Endothelial cell of umbilical vein (primary cell): ENCODE measurements at regions not wholly inside any gene's neighbourhood (a gene's known extent, or its start where the extent isn't known, plus 50 kb on each side); places are given as distances from the start of the nearest gene placed in this dataset.

Experiments
- BruUV-seq: library from RNA; stranded (reverse); fragments of 400-500 nt; replicated peaks from 2 replicates; lab custom pipeline; 2021; lab: Mats Ljungman, UMichigan
- CTCF ChIA-PET: fragments of 300-600, 350-600 bp; sonication (Branson Sonifier 250); formaldehyde crosslinking; loops from one replicate; lab custom pipeline; 2021; ENCODE audit warnings: antibody characterized with exemption, inconsistent platforms; lab: Charles Lee
- POLR2A ChIA-PET: fragments of 300-600, 350-600 bp; sonication (Branson Sonifier 250); formaldehyde crosslinking; loops from one replicate; lab custom pipeline; 2021; ENCODE audit warnings: antibody characterized with exemption, inconsistent platforms; lab: Charles Lee
- DNase-seq: peaks from one replicate; pipeline ENCODE4 v3.0.0-alpha.2; 2011; ENCODE audit warnings: low read depth, low spot score
- FAIRE-seq: peaks from 2 replicates; lab custom pipeline; 2011; peaks lifted over from hg19 to GRCh38; lab: Jason Lieb, UNC
- H2AFZ ChIP-seq: 2 replicates; pipeline ENCODE4 v1.6.0; 2012; ENCODE audit warnings: low read depth, low read length, control low read depth, inconsistent platforms
- H3K27ac ChIP-seq: 2 replicates; pipeline ENCODE4 v1.5.1; 2011; ENCODE audit warnings: low read depth, mild to moderate bottlenecking, control low read depth, low read length, moderate library complexity; ENCODE audit not compliant: insufficient read depth
- H3K27me3 ChIP-seq, 2 experiments: 2 replicates each; pipeline versions ENCODE4 v1.6.0 to v1.6.1; 2011; ENCODE audit warnings: low read length in 2 of 2, mixed read lengths in 1 of 2; ENCODE audit not compliant: control insufficient read depth in 2 of 2, insufficient read depth in 2 of 2
- H3K36me3 ChIP-seq, 2 experiments: 2 replicates in 1 of 2; 3 replicates in 1 of 2; pipeline ENCODE4 v1.5.1; 2011; ENCODE audit warnings: low read length in 2 of 2, mild to moderate bottlenecking in 1 of 2, moderate library complexity in 1 of 2; ENCODE audit not compliant: control insufficient read depth in 2 of 2, insufficient read depth in 2 of 2; ENCODE audit errors: extremely low read depth in 1 of 2
- H3K4me1 ChIP-seq: 3 replicates; pipeline ENCODE4 v1.5.1; 2011; ENCODE audit warnings: mild to moderate bottlenecking, low read length; ENCODE audit not compliant: control insufficient read depth, insufficient read depth; ENCODE audit errors: extremely low read depth
- H3K4me2 ChIP-seq: 2 replicates; pipeline ENCODE4 v1.6.1; 2011; ENCODE audit warnings: low read length, control low read depth, mixed read lengths; ENCODE audit not compliant: insufficient read depth
- H3K4me3 ChIP-seq, 3 experiments: fragments of 200-600 bp in 1 of 3; sonication (generic), shearing (Covaris generic) in 1 of 3; replicated peaks in 1 of 3; 2 replicates each; pipeline ENCODE4 v1.5.1; 2011 to 2016; ENCODE audit warnings: control low read depth in 3 of 3, low read length in 3 of 3, mild to moderate bottlenecking in 2 of 3, inconsistent platforms in 1 of 3, low read depth in 1 of 3, moderate library complexity in 1 of 3; ENCODE audit not compliant: insufficient read depth in 1 of 3
- H3K79me2 ChIP-seq: 2 replicates; pipeline ENCODE4 v1.6.0; 2012; ENCODE audit warnings: low read length, inconsistent platforms; ENCODE audit not compliant: control insufficient read depth, insufficient read depth
- H3K9ac ChIP-seq: replicated peaks from 2 replicates; pipeline ENCODE3; 2011; ENCODE audit warnings: low read length, control low read depth; ENCODE audit not compliant: insufficient read depth; ENCODE audit errors: extremely low read depth
- H3K9me1 ChIP-seq: replicated peaks from 3 replicates; pipeline ENCODE4 v1.6.0; 2011; ENCODE audit warnings: mild to moderate bottlenecking, low read length; ENCODE audit not compliant: control insufficient read depth, insufficient read depth; ENCODE audit errors: extremely low read depth
- H3K9me3 ChIP-seq: replicated peaks from 2 replicates; pipeline ENCODE4 v1.5.1; 2012; ENCODE audit warnings: low read length, inconsistent platforms; ENCODE audit not compliant: control insufficient read depth, insufficient read depth
- H4K20me1 ChIP-seq: replicated peaks from 2 replicates; pipeline ENCODE3; 2011; ENCODE audit warnings: mild to moderate bottlenecking, low read length; ENCODE audit not compliant: control insufficient read depth, insufficient read depth; ENCODE audit errors: extremely low read depth
- CTCF ChIP-seq, 2 donors: IDR thresholded peaks; 1 replicate in 1 of 2; 2 replicates in 1 of 2; pipeline ENCODE4 v1.5.1; 2011; ENCODE audit warnings: low read length in 2 of 2, mild to moderate bottlenecking in 2 of 2, moderate library complexity in 2 of 2, control low read depth in 1 of 2, inconsistent platforms in 1 of 2, low read depth in 1 of 2; ENCODE audit not compliant: insufficient read depth in 1 of 2; ENCODE audit errors: extremely low read depth in 1 of 2
- EZH2 ChIP-seq: IDR thresholded peaks from 2 replicates; pipeline ENCODE4 v1.6.1; 2012; ENCODE audit warnings: borderline replicate concordance, low read depth, mild to moderate bottlenecking, moderate library complexity, low read length, inconsistent platforms; ENCODE audit not compliant: severe bottlenecking
- FOS ChIP-seq: IDR thresholded peaks from 2 replicates; pipeline ENCODE4 v1.6.1; 2011; ENCODE audit warnings: mild to moderate bottlenecking, low read length, moderate library complexity, borderline replicate concordance; ENCODE audit not compliant: insufficient read depth
- GATA2 ChIP-seq: IDR thresholded peaks from 2 replicates; pipeline ENCODE4 v1.7.0; 2011; ENCODE audit warnings: low read depth, mild to moderate bottlenecking, moderate library complexity, mixed read lengths, low read length; ENCODE audit not compliant: insufficient read length, insufficient read depth
- JUN ChIP-seq: IDR thresholded peaks from 2 replicates; pipeline ENCODE4 v1.6.1; 2011; ENCODE audit warnings: borderline replicate concordance, low read depth; ENCODE audit not compliant: insufficient read length, insufficient read depth
- MYC ChIP-seq: IDR thresholded peaks from one replicate; pipeline ENCODE4 v1.6.1; 2011; ENCODE audit warnings: mild to moderate bottlenecking, low read depth, low read length
- POLR2A ChIP-seq: IDR thresholded peaks from 2 replicates; pipeline ENCODE4 v1.6.1; 2012; ENCODE audit warnings: low read depth, mild to moderate bottlenecking, control low read depth, low read length
- POLR2AphosphoS5 ChIP-seq: IDR thresholded peaks from 2 replicates; pipeline ENCODE4 v1.6.1; 2012; ENCODE audit warnings: low read depth, mild to moderate bottlenecking, control low read depth, low read length, moderate library complexity; ENCODE audit not compliant: insufficient read depth
- dilution Hi-C: fragments of 300-500 bp; cut with MboI; formaldehyde crosslinking; loops from one replicate; pipeline ENCODE4 v1.15.0; 2019; ENCODE audit warnings: low sequenced_read_pairs; ENCODE audit not compliant: extremely low pct_ligation_motif_present
- intact Hi-C: fragments of 100-400 bp; cut with micrococcal nuclease; formaldehyde crosslinking; loops from one replicate; pipeline ENCODE4 v1.10.0; 2022
- TF ChIP-seq, protein P1 (sequence below): IDR thresholded peaks from 2 replicates; pipeline ENCODE4 v1.6.1; 2011; ENCODE audit not compliant: insufficient read depth, insufficient read length

GRCh38 chr6:153210083-153210482 lies 79.0 kb upstream of the RGS17 start:
- Histone ChIP-seq H3K4me2 (no peak overlapping the region), H3K4me1 (peaks cover 4% of the 10 kb centered on the region), H3K27me3 (peaks cover 0 to 8% of the 10 kb centered on the region in 2 experiments), H3K9me1 (no peaks in the 10 kb centered on the region), H3K27ac (no peak overlapping the region), H2AFZ (no peak overlapping the region), H3K36me3 (no peaks in the 10 kb centered on the region), H3K9me3 (no peaks in the 10 kb centered on the region), H3K79me2 (no peaks in the 10 kb centered on the region), H3K9ac (no peak overlapping the region), H3K4me3 (no peak overlapping the region), H4K20me1 (no peaks in the 10 kb centered on the region)
- dilution Hi-C loops: no loop called here
- intact Hi-C loops: no loop called here
- BruUV-seq: no TSS peak
- no peak for FAIRE-seq
- no peak for DNase-seq
- POLR2A ChIA-PET: no interaction called here
- TF ChIP-seq POLR2AphosphoS5 (no peak), GATA2 (no peak), FOS (no peak), EZH2 (no peak)
- TF ChIP-seq, protein P1, sequence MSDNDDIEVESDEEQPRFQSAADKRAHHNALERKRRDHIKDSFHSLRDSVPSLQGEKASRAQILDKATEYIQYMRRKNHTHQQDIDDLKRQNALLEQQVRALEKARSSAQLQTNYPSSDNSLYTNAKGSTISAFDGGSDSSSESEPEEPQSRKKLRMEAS: no peak
- CTCF ChIA-PET: interaction anchor here (3.7 kb wide), 1 partner anchor 21 kb away, joined by 14 read pairs; no protein-coding TSS in a partner anchor

DNA sequence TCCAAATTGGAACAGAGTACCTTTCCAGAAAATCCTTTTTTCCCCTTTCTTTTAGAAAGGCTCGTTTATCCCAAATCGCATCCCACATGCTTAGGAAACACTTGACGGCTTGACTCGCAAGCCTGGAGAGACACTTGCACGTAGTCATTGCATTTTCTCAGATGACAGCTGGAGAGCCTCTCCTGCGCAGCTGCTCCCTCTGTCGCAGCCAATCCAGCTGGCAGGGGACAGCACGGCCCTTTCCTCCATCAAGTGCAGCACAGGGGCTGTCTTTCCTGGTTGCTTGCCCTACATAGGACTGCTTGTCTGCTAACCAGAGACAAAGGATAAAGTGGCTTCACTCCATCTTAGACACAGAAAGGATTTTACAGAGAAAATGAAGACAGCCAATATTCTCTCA lies 77.6 kb upstream of the RGS17 start:
- FAIRE-seq (no peak), DNase-seq (no peak)
- no TSS peak for BruUV-seq
- TF ChIP-seq CTCF (IDR thresholded peaks at IDR 0.05; ENCODE audit: extremely low read depth in 1 of 2, insufficient read depth in 1 of 2, low read depth in 1 of 2, low read length in 2 of 2): no peak
- TF ChIP-seq, protein P1: no peak
- TF ChIP-seq POLR2A: no peak
- no peak for TF ChIP-seq MYC
- TF ChIP-seq EZH2: no peak
- no peak for TF ChIP-seq GATA2
- no peak for TF ChIP-seq FOS
- no peak for TF ChIP-seq POLR2AphosphoS5
- no peak for TF ChIP-seq JUN
- no peaks in the 10 kb centered on the region for H3K9me1 ChIP-seq
- no peak overlapping the region for H3K4me3 ChIP-seq
- dilution Hi-C loops (no loop called here), intact Hi-C loops (no loop called here)
- CTCF ChIA-PET: no interaction called here
- H4K20me1 ChIP-seq: no peaks in the 10 kb centered on the region
- peaks cover 4% of the 10 kb centered on the region for H3K4me1 ChIP-seq
- H3K9me3 ChIP-seq: no peaks in the 10 kb centered on the region
- H3K79me2 ChIP-seq: no peaks in the 10 kb centered on the region
- H3K36me3 ChIP-seq: no peaks in the 10 kb centered on the region
- H3K4me2 ChIP-seq: no peak overlapping the region
- POLR2A ChIA-PET: no interaction called here
- no peak overlapping the region for H3K27ac ChIP-seq
- no peak overlapping the region for H2AFZ ChIP-seq
- no peak overlapping the region for H3K9ac ChIP-seq
- H3K27me3 ChIP-seq: peaks cover 0 to 2% of the 10 kb centered on the region in 2 experiments
